ENCODE measurements at regions not wholly inside any gene's neighbourhood (a gene's known extent, or its start where the extent isn't known, plus 50 kb on each side); places are given as distances from the start of the nearest gene placed in this dataset.

DNA sequence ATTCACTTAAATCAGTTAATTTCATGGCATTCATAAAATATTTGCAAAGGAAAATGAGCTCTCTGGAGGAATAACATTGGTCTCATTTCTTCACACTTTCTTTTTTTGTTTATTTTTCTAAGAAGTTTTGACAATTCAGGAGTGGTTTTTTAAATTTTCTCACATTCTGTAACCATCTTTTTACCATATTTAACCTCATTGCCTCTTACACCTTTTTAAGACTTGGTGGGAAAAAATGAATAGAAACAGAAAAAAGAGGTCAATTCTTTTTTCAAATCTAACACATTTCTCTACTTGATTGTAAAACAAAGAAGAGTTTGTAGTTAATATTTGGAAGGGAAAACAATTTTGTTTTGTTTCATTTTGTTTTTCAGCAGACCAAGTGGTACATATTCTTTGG, 1034.7 kb upstream of the RAG2 start:
- no peak for DNase-seq (ENCODE audit: low read depth in 2 of 2)

DNA sequence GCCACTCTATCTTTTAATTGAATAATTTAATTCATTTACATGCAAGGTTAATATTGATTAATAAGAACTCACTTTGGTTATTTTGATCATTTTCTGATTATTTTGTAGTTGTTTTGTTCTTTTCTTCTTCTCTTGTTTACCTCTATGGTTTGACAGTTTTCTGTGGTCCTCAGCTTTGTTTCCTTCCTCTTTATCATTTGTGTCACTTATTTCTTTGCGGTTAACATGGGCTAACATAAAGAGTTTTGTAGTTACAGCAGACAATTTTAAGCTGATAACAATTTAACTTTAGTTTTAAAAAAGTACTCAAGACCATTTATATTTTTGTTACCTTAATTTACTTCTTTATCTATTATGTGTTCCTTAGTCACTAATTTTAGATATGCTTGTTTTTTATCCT, 1032.8 kb upstream of the RAG2 start:
- no peak for DNase-seq (ENCODE audit: low read depth in 2 of 2)

DNA sequence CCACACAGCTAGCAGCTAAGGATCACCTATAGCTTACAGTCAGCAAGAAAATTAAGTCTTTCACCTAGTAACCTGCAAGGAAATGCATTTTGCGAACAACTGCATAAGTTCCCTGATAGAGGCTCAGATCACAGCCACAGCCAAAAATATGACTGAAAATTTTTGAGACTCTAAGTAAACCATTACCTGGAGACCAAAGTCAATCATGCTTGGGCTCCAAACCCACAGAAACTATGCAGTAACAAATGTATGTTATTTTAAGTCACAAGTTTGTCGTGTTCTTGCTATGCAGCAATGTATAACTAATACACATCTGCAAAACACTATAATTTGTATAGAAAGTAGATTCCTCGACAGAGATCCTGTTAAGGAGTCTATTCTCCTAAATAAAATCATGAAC, 1025.7 kb upstream of the RAG2 start:
- no peak for DNase-seq (ENCODE audit: low read depth in 2 of 2)

DNA sequence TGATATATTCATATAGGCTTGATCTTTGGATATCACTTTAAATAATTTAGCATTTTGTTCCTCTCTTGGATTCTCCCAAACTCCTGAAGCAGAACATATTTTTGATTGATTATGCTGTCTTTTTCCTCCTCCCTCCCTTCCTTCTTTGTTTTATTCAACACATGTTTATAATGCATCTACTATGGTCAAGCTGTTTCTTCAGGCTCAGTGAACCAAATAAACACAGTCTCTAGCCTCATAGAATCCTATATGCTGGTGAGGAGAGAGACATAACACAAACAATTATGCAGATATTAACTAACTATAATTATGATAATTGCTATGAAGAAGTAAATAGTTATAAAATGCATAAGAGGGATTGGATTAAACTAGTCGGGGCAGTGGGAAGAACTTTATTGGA, 1023.6 kb upstream of the RAG2 start:
- DNase-seq (ENCODE audit: low read depth in 2 of 2) = no peak

DNA sequence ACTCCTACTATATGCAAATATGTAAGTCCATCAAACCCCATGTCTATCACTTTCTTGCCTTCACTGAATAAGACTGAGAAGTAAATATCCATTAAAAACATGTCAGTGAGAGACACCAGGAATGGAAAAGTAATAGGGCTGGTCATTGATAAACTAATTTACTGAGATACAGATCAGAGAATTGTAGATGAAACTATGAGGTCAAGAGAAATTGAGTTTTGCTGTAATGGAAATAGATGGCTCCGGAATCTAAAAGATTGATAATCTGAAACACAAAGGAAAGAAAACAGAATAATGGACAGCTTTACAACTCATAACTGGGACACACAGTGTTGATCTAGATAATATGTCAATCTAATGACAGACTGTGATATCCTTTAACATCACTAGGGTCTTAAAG, 1018.3 kb upstream of the RAG2 start:
- no peak for DNase-seq (ENCODE audit: low read depth in 2 of 2)

DNA sequence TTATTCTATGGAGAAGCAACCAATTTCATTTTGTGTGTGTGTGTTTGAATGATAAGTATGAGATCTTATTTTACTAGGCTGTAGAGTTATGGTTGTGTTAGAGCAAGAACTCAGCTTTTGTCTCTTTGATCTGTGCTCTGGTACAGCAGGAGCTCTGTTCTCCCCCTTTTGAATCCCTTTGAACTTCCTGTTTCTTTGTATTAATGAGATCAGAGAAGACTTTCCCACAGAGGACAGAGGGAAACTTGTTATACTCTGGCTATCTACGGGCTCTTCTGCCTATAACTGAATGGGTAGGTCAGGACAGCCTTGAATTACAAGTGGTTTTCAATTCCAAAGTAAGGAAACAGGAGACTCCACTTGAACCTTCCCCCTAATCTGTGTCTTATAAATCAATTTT, 1015.0 kb upstream of the RAG2 start:
- DNase-seq (ENCODE audit: low read depth in 2 of 2) = no peak

DNA sequence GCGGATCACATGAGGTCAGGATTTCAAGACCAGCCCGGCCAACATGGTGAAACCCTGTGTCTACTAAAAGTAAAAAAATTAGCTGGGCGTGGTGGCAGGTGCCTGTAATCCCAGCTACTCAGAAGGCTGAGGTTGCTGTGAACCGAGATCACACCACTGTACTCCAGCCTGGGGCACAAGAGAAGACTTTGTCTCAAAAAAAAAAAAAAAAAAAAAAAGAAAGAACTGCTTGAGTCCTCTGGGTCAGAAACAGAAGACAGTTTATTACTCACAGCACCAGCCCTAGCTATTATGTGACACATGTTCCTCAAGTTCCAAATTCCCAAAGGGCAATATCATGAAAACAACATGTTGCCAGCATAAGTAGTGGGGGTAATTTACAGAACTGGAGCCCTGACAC, 1014.1 kb upstream of the RAG2 start:
- DNase-seq (ENCODE audit: low read depth in 2 of 2) = no peak

DNA sequence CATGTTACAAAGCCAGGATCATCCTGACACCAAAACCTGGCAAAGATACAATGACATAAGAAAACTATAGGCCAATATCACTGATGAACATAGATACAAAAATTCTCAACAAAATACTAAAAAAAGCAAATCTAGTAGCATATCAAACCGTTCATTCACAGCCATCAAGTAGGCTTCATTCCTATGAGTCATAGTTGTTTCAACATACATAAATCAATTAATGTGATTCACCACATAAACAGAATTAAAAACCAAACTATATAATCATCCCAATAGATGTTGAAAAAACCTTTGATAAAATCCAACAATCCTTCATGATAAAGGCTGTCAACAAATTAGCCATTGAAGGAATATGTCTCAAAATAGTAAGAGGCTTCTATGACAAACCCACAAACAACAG, 1007.2 kb upstream of the RAG2 start:
- no peak for DNase-seq (ENCODE audit: low read depth in 2 of 2)

DNA sequence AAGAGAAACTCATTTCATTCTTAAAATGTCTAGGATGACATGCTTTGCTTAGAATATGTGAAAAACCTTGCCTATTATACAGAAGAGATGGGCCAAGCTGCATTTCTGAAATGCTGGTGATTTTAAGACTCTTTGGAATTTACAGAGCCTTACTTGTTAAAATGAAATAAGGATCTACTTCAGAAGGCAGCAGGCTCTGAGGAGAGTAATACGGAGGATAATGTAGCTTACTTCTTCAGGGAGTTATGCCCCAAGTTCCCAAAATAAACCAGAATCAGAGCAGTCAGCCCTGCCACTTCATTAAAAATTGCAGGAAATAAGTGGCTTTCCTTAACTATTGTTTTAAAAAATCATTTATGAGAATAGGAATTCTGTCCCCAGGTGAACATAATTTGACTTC, 1000.3 kb upstream of the RAG2 start:
- no peak for DNase-seq (ENCODE audit: low read depth in 2 of 2)

DNA sequence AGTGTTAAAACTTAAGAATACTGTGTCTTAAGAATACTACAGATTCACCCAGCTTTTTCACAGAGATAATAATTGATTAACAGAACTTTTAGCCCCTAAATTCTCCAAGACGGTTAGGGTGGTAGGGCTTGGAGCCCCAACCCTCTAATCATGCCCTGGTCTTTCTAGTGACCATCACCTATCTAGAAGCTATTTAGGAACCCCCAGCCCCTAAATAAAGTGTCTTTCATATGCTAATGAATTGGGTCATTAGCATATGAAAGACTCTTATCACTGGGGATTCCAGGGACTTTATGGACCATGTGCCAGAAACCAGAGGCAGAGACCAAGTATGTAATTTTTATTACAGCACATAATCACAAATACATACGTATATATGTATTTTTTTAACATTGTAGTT, 999.7 kb upstream of the RAG2 start:
- no peak for DNase-seq (ENCODE audit: low read depth in 2 of 2)

DNA sequence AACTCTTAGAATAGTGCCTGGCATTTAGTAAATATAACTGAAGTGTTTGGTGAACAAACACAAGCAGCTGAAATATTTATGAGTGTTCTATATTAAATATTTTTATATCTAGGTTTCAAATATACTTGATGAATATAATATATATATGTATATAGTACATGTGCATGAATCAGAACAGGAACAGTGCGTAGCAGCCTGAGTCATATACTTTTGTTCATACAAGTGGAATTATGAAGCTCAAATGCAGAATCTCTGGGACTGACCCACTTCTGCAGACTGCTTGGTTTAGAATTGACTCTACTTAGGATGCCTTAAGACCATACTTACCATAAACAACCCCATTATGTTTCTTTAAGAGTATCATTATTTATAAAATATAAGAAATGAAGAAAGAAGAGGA, 997.8 kb upstream of the RAG2 start:
- DNase-seq (ENCODE audit: low read depth in 2 of 2) = no peak

DNA sequence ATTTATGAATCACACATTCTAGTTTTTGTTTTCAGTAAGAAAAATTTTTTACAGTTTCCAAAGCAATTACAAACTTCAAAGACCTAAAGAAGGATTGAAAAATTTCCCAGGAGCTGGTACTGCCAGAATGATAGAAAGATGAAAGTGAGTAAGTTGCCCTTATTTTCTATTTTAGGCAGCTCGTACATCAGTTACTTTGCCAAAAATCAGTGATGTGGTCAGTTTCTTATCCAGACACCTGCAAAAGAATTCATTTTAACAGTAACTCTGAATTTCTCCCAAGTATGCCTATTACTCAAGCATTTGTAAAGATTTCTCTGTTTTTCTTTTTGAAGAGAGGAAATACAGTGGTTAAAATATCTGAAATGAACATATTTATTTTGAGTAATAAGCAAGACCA, 976.3 kb upstream of the RAG2 start:
- DNase-seq (ENCODE audit: low read depth in 2 of 2) = no peak

DNA sequence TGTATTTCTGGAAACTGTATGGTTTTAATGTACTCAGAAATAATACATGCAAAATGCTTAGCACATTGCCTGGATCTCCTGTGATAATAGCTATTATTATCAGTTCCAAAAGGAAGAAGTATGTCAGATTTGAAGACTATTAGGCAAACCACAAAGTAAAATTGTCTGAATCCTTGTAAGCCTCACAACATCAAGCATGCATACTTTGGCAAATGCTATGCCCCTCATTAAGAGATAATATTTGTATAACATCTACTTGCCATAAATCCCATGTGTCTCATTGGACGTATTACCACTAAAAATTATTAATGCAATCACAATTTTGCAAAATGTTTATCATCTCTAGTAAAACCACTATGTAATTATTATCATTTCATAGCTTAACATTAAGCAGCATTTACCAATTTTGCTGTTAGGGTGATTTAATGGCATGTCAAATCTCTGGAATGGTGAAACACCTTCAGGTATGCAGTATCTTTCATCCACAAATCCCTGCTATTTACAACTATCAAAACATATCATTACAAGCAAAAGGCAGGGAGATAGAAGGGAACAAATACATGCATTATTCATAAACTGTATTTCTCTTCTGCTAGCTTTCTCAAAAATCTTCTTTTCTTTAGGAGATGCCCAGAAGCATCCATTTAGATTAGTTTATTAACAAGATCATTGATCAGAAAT, 974.6 kb upstream of the RAG2 start:
- no peak for DNase-seq (ENCODE audit: low read depth in 2 of 2)

DNA sequence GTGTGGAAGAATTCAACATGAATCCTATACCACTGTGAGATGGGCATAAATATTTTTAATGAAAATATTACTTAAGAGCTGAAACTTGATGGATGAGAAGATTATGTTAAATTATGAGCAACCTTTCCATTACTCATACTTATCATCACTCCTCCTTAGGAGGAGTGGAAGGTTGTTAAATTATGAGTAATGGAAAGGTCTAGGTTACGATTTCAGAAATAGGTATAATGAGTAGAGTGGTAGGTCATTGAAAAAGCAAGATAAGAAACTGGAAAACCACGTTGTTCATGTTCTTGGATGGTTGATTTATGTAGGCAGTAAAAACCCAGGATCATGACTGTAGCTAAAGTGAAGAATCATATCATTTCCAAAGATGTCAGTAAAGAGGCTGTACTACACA, 973.2 kb upstream of the RAG2 start:
- no peak for DNase-seq (ENCODE audit: low read depth in 2 of 2)

DNA sequence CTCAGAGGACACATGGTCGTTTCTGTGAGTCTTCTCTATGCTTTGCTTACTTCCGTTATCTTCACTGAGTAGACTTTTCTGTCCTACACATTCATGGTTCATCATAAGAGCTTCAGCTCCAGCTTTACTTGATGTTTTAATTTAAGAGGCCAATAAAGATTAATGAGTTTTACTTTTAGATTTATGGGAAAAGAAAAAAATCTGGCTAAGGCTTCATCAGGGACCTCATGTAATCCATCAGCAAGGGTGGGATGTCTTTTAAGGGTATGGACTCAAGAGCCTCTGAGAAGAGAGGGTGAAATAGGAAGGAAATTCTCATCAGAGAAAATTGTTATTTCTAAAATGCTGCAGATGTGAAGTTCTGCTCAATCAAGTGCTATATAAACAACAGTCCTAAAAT, 963.0 kb upstream of the RAG2 start:
- DNase-seq (ENCODE audit: low read depth in 2 of 2) = no peak

DNA sequence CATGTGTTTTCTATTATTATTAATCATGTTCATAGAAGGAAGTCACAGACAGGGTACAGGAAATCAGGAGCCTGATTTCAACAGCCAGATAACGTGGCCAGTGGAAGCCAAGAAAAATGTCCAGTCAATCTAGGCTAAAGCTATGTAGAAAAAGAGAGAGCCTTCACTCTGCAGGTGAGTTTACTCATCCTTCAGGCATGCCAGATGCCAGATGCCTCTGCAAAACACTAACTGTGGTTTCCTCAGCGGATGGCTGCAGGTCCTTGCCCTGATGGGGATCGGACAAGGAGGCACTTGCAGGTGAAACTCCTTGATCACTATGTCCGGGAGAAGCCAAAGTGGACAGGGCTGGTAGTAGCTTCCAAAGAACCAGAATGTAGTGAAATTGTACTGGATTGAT, 962.3 kb upstream of the RAG2 start:
- no peak for DNase-seq (ENCODE audit: low read depth in 2 of 2)

DNA sequence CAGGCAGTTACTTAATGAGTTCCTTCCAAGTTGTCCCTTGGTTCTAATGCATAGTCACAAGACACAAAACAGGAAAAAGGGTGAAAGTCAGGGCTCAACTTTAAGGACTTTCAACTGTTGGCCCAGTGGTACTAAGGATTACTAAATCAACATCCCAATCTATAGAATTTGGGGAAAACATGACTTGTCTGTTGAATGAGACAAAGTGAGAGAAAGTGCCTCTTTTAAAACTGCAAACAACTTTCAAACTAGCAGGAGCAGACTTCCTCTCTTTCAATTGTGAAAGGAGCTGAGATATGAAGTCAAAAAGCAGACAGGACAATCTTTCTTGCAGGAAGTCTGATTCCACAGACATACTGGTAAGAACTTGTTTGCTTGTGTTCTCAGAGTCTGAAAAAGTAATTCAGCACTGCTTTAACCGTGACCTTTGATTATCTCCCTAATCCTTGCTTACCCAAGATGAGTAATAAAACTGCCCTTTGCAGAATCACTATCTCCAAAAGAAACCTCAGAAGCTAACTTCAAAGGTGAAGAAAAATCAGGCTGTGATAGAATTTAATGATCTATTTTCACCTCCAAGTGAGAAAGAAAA, 960.7 kb upstream of the RAG2 start:
- DNase-seq (ENCODE audit: low read depth in 2 of 2) = no peak

DNA sequence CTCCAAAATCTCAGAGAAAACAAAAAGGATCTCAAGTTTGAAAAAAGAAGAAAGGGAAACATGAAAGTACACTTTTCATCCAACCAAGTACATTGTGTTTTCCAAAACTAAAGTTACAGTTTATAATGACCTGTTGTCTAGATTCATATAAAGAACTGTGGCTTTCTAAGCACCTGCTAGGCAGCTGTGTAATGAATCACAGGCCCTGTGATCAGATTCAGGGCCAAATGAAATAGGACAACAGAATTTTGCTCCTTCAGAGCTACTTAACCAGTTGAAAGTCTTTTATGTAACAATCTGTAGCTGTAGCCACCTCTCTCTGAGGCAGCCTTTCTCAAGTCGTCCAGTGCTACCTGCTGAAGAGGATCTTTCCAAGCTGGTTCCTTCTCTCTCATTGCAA, 960.0 kb upstream of the RAG2 start:
- DNase-seq (ENCODE audit: low read depth in 2 of 2) = no peak

DNA sequence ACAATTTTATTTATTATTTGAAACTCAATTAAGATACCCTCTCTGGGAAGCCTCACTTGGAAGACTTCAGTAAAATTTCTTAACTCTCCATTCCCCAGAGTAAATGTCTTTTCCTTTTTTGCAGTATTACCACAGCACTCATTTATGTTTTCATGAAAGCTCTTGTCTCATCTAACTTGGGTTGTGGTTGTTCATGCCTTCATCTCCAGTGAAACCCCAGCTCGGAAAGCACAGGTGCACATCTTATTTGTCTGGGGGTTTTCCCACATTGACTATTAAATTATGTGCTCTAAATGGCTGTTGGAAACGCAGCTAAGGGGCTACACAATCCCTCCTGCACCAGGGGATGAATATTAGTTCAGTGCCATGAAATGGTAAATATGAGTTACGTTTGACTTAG, 954.2 kb upstream of the RAG2 start:
- no peak for DNase-seq (ENCODE audit: low read depth in 2 of 2)

DNA sequence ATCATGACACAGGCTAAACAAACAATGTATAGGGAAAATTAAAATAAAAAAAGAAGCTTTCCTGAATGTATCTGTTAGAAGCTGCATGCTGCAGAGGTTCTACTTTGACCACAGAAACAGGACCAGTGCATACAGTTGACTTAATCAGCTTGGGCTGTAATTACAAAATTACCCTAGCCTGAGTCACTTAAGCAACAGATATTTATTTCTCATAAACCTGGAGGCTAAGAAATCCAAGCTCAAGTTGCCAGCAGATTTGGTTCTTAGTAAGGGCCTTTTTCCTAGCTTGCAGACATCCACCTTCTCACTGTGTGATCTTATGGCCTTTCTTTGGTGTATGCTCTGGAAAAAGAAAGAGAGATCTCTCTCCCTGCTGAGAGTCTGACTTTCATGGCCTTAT, 946.5 kb upstream of the RAG2 start:
- no peak for DNase-seq (ENCODE audit: low read depth in 2 of 2)

DNA sequence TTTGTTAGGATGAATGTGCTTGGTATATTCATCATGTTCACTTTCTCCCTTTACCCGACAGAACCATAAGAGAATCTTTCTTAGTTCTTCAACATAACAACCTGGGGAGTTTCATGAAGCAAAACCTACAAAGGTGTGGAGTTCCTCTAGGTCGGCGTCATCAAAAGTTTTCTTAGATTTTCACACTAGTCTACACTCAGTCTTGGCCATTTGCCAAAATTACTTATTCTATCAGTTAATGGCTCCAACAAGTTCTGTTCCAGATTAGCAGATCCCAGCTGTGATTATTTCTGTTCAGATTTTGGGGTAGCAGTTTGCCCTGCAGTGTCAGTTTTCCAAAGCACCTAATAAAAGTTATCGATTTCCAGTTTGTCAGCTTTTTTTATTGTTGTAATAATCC, 935.8 kb upstream of the RAG2 start:
- DNase-seq (ENCODE audit: low read depth in 2 of 2) = no peak

DNA sequence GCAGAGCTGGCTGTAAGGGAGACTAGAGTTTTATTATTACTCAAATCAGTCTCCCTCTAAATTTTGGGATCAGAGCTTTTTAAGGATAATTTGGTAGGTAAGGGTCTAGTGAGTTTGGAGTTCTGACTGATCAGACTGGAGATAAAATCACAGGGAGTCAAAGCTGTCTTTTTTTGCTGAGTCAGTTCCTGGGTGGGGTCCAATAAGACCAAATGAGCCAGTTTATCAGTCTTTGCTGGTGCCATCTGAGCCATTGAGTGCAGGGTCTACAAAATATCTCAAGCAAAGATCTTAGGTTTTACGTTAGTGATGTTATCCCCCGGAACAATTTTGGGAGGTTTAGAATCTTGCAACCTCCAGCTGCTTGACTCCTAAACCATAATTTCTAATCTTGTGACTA, 935.1 kb upstream of the RAG2 start:
- DNase-seq (ENCODE audit: low read depth in 2 of 2) = no peak

DNA sequence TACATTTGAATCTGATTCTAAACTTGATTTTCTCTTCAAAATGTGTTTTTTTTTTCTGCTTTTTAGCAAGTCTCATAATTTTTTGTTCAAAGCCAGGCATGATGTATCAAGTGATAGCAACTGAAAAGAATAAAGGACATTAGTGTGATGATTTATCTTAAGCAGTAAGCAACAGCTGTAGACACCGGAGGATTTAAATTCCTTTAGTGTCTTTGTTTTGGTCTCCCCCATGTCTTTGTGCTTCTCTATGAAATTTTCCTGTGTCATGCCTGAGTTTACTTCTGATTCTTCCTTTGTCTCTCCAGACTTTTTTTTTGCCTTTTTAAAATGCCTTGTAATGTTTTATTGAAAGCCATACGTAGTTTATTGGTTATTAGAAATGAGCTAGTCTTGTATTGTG, 934.2 kb upstream of the RAG2 start:
- no peak for DNase-seq (ENCODE audit: low read depth in 2 of 2)

DNA sequence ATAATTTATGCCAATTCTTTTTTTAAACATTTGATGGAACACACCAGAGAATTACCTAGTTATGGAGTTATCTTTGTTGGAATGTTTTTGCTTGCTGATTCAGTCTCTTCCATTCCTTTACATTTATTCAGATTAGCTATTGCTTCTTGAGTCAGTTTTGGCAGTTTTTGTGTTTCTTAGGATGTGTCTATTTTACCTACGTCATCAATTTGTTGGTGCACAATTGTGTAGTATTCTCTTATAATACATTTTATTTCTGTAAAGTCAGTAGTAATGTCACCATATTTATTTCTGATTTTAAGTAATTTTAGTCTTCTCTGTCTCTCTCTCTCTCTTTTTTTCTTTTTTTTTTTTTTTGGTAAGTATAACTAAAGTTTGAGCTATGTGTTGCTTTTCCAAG, 929.5 kb upstream of the RAG2 start:
- DNase-seq (ENCODE audit: low read depth in 2 of 2) = no peak
